NB4 (cell line): ENCODE measurements at regions not wholly inside any gene's neighbourhood (a gene's known extent, or its start where the extent isn't known, plus 50 kb on each side); places are given as distances from the start of the nearest gene placed in this dataset.

Experiments used
- DNase-seq: peaks from one replicate; pipeline ENCODE4 v3.0.0; 2010; ENCODE audit warnings: low read depth
- H3K4me3 ChIP-seq: one replicate; pipeline ENCODE4 v1.5.1; 2011; ENCODE audit warnings: mild to moderate bottlenecking, low read depth, low read length, moderate library complexity
- CTCF ChIP-seq: IDR thresholded peaks from one replicate; pipeline ENCODE4 v1.5.1; 2012; ENCODE audit warnings: low read depth, low read length
- MAX ChIP-seq: IDR thresholded peaks from 2 replicates; pipeline ENCODE4 v1.6.1; 2011; ENCODE audit warnings: low read depth, low read length
- MYC ChIP-seq: IDR thresholded peaks from 2 replicates; pipeline ENCODE4 v1.6.1; 2011; ENCODE audit warnings: low read depth, low read length
- POLR2A ChIP-seq: IDR thresholded peaks from 2 replicates; pipeline ENCODE4 v1.6.1; 2011; ENCODE audit warnings: mild to moderate bottlenecking; ENCODE audit not compliant: insufficient read length; ENCODE audit errors: extremely low read depth

GRCh38 chrX:39766085-39766726 lies 331.6 kb downstream of the BCOR start:
- no peak for DNase-seq
- H3K4me3 ChIP-seq: no peak overlapping the region
- TF ChIP-seq POLR2A (no peak), CTCF (no peak), MYC (no peak), MAX (no peak)

- no peak for DNase-seq
- TF ChIP-seq MAX (no peak), MYC (no peak), POLR2A (no peak), CTCF (no peak)
- no peak overlapping the region for H3K4me3 ChIP-seq
Observed at GRCh38 chrX:39766855-39767254, 330.9 kb downstream of the BCOR start.

GRCh38 chrX:39767446-39767845 lies 330.3 kb downstream of the BCOR start:
- H3K4me3 ChIP-seq: no peak overlapping the region
- TF ChIP-seq POLR2A (no peak), MYC (no peak), MAX (no peak), CTCF (no peak)
- no peak for DNase-seq

GRCh38 chrX:39769748-39770147 lies 328.0 kb downstream of the BCOR start:
- TF ChIP-seq MAX: no peak
- no peak for TF ChIP-seq POLR2A
- DNase-seq: no peak
- no peak overlapping the region for H3K4me3 ChIP-seq

GRCh38 chrX:39771089-39771488 lies 326.7 kb downstream of the BCOR start:
- no peak overlapping the region for H3K4me3 ChIP-seq
- DNase-seq: no peak
- no peak for TF ChIP-seq MYC
- no peak for TF ChIP-seq MAX
- TF ChIP-seq POLR2A: no peak
- no peak for TF ChIP-seq CTCF

- no peak overlapping the region for H3K4me3 ChIP-seq
- peak; percentile 90 for DNase-seq
- TF ChIP-seq CTCF (no peak), POLR2A (no peak), MYC (peak; percentile 41), MAX (peak; percentile 35; the same call in 1 of the 2 replicates)
Observed at GRCh38 chrX:39772057-39772832, 325.5 kb downstream of the BCOR start.
